GM12875 (cell line): ENCODE measurements at regions not wholly inside any gene's neighbourhood (a gene's known extent, or its start where the extent isn't known, plus 50 kb on each side); places are given as distances from the start of the nearest gene placed in this dataset.

Source experiments
- H3K4me3 ChIP-seq: one replicate; pipeline ENCODE4 v1.5.1; 2011; ENCODE audit warnings: low read depth, low read length, control low read depth
- TF ChIP-seq, protein P1 (sequence below): IDR thresholded peaks from 2 replicates; pipeline ENCODE4 v1.5.1; 2011; ENCODE audit warnings: low read depth, mild to moderate bottlenecking, control low read depth, inconsistent platforms, low read length, moderate library complexity, borderline replicate concordance; ENCODE audit not compliant: insufficient read depth

DNA sequence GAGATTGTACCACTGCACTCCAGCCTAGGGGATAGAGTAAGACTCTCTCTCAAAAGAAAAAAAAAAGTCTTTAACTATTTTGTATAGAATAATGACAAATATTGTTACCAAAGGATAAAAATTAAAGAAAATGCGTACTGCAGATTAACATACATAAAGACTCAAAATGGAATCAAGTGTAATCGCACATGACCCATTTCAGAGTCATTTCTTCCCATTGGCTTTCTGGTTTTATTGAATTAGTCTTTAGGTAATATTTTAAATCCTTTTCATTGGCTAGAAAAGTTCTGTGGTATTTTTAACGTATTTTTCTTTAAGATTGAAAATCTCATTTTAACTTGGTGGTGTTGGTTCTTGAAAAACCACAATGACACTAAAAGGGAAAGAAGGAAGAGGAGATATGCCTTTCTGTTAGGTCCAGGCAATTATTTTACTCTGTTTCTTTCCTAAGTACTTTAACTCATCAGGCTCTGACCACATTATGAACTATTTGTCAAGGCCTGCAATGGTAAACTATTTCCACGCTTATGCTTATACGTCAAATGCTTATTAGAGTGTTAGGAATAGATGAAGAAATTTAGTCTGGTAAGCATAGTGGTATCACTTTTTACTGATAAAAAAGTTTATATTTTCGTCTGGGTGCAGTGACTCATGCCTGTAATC is 52.3 kb downstream of the PLEKHG1 start:
- TF ChIP-seq, protein P1, sequence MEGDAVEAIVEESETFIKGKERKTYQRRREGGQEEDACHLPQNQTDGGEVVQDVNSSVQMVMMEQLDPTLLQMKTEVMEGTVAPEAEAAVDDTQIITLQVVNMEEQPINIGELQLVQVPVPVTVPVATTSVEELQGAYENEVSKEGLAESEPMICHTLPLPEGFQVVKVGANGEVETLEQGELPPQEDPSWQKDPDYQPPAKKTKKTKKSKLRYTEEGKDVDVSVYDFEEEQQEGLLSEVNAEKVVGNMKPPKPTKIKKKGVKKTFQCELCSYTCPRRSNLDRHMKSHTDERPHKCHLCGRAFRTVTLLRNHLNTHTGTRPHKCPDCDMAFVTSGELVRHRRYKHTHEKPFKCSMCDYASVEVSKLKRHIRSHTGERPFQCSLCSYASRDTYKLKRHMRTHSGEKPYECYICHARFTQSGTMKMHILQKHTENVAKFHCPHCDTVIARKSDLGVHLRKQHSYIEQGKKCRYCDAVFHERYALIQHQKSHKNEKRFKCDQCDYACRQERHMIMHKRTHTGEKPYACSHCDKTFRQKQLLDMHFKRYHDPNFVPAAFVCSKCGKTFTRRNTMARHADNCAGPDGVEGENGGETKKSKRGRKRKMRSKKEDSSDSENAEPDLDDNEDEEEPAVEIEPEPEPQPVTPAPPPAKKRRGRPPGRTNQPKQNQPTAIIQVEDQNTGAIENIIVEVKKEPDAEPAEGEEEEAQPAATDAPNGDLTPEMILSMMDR = no peak

DNA sequence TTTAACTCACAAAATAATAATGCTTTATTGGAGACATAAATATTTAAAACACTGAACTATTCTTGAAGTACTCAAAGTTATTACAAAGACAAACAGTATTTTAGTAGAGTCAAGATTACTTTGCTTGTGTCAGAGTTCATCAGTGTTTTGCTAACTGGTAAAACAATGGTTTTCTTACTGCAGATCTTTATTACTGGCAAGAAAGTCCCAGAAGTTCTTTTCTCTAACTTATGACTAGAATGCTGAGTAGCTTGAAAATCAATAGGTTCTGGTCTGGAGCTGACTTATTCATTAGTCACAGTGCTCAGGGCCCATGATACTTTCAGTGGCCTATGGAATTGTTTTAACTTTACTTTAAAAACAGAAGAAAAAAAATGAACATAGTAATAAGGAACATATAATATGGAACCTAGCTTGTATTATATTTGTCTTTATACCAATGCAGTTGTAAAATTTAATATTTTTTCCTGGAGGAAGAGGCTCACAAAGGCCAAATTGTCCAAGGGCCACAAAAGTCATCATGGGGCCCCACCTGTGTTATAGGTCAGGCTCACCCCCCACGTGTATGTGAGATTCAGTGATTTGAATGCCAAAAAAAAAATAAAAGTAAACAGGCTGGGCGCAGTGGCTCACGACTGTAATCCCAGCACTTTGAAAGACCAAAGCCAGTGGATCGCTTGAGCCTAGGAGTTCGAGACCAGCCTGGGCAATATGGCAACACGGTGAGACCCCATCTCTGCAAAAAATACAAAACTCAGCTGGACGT is 53.3 kb downstream of the PLEKHG1 start:
- no peak overlapping the region for H3K4me3 ChIP-seq
- TF ChIP-seq, protein P1 = no peak

More for the DNA sequence above, 52.3 kb downstream of the PLEKHG1 start:
- no peak overlapping the region for H3K4me3 ChIP-seq

DNA sequence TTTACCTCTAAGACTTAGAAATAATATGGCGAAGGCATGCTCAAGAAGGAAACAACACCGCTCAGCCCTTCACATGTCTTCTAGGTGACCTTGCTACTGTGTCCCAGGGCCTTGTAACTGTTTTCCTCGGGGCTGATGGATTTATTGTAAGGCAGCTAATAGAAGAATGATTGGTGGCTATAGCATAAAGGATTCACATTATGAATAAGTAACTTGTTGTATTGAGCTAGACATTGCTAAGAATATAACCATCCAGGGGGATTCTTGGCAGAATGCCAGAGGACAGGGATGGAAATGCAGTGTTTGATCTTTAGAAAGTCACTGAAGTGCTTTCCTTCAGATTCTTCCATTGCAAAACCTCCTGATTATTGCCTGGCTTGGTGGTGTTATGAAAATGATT is 54.9 kb downstream of the PLEKHG1 start:
- H3K4me3 ChIP-seq = no peak overlapping the region
- TF ChIP-seq, protein P1 = no peak

DNA sequence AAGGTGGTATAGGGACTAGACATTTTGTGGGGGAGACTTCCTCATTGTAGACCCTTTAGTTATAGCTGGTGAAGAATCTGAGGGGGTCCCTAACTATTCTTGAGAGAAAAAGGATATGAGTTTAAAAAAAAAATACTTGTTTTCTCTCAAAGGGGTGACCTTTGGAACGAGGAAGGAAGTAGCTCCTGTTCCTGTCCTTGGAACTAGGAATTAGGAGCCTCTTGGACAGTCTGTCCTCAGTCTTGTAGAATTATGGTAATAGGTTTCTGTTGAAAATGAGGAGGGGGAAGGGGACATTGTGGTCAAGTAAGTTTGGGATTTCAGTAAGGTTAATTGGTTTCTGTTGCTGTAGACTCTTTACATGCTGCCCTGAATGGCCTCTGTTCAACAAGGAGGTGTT is 56.5 kb downstream of the PLEKHG1 start:
- H3K4me3 ChIP-seq = no peak overlapping the region
- TF ChIP-seq, protein P1 = no peak

DNA sequence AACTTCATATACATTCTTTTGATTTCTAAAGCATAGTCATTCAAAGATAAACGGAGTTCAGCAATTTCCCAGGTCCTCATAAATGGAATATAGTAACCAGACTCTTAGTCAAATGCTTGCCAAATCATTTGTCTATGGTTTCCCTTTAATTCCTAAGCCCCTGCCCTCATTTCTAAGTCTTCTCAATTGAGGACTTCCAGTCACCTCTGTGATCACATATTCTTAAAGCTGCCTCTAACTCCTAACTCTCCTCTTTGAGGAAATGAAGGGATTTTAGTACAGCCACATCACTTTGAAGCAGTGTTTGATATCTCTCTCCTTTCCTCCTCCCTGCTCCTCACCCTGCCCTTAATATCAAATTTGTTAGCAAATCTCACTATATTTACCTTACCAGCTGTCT is 58.7 kb downstream of the PLEKHG1 start:
- TF ChIP-seq, protein P1 = no peak
- no peak overlapping the region for H3K4me3 ChIP-seq

DNA sequence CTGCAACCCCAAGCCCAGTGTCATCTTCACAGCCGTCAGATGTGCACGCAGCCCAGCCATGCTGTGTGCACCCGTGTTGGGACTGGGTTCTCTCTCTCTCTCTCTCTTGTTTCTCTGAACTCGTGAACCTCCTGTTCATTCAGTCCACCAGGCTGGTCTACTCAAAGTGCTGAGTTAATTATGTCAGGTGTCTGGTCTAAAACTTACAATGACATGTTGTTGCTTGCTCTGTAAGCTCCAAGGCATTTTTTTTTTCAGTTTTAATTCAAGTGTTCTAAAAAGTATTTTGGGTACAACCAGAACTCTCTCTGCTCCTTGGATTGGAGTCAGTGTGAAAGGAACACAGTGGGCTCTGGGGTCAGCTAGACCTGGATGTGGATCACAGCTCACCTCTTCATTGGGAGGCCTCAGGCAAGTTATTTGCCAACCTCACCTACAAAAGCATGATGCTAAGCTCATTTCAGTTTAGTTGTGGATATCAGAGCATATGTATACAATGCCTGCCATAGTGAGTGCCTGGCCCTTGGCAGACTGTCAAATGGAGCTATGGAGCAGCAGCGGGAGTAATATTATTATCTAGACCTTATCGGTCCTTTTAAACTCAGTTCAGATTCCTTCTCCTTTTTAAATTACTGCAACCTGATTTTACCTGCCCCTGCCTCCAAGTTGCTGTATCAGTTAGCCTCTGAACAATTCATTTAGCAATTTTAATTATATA is 59.5 kb downstream of the PLEKHG1 start:
- no peak overlapping the region for H3K4me3 ChIP-seq
- TF ChIP-seq, protein P1 = no peak
